ENCODE measurements at regions not wholly inside any gene's neighbourhood (a gene's known extent, or its start where the extent isn't known, plus 50 kb on each side); places are given as distances from the start of the nearest gene placed in this dataset.

DNA sequence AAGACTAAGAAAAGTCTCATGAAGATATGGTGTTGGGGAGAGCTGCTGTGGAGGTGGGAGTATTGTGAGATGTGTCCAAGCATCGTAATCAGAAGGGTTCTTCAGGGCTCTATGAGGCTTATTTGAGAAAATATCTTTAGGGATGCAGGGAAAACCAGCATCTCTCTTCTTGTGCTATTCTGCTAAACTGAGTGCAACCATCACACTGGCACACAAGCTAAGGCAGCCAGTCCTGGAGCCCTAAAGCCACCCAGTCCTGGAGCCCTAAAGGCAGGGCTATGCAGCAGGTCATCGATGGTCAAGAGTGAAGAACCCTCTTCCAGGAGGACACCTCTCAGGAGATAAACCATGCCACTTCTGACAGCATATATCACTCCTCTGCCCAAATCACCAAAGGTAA is 445.2 kb upstream of the MIR17HG start:
- intact Hi-C loops (cut with DNase I), result no loop called here

GRCh38 chr13:90906554-90906953 is 440.9 kb upstream of the MIR17HG start:
- Histone ChIP-seq H3K4me3 (no peak overlapping the region), H3K9me3 (no peaks in the 10 kb centered on the region), H3K27ac (no peak overlapping the region), H3K36me3 (no peaks in the 10 kb centered on the region), H3K4me1 (ENCODE audit: insufficient read depth) (no peaks in the 10 kb centered on the region), H3K27me3 (no peaks in the 10 kb centered on the region)
- WGBS, 3 donors, result 94 to 100% (median 98%) methylated on average over 1 of the region's 1 CpG
- no peak for DNase-seq
- no peak for TF ChIP-seq CTCF (IDR thresholded peaks at IDR 0.05)
- no peak for TF ChIP-seq EP300 (IDR thresholded peaks at IDR 0.05)
- no peak for TF ChIP-seq POLR2A (IDR thresholded peaks at IDR 0.05)
- intact Hi-C loops (cut with DNase I), result no loop called here

More for the DNA sequence above, 445.2 kb upstream of the MIR17HG start:
- Histone ChIP-seq H3K27me3 (no peaks in the 10 kb centered on the region), H3K36me3 (no peaks in the 10 kb centered on the region), H3K4me1 (ENCODE audit: insufficient read depth) (no peaks in the 10 kb centered on the region), H3K9me3 (no peaks in the 10 kb centered on the region), H3K4me3 (no peak overlapping the region), H3K27ac (no peak overlapping the region)
- DNase-seq, result no peak
- WGBS, 3 donors, result 60 to 74% (median 64%) methylated on average over 2 of the region's 2 CpGs
- TF ChIP-seq CTCF (IDR thresholded peaks at IDR 0.05), result no peak
- no peak for TF ChIP-seq POLR2A (IDR thresholded peaks at IDR 0.05)
- no peak for TF ChIP-seq EP300 (IDR thresholded peaks at IDR 0.05)

GRCh38 chr13:90908792-90909191 is 438.7 kb upstream of the MIR17HG start:
- WGBS, 3 donors, result 91 to 97% (median 93%) methylated on average over 2 of the region's 2 CpGs
- intact Hi-C loops (cut with DNase I), result no loop called here
- H3K9me3 ChIP-seq, result no peaks in the 10 kb centered on the region

GRCh38 chr13:90910018-90910639 is 437.4 kb upstream of the MIR17HG start:
- H3K27ac ChIP-seq, result no peak overlapping the region
- WGBS, 3 donors, result 50 to 60% (median 55%) methylated on average over 3 of the region's 3 CpGs
- intact Hi-C loops (cut with DNase I), result no loop called here
- H3K36me3 ChIP-seq, result no peaks in the 10 kb centered on the region
- no peak for TF ChIP-seq CTCF (IDR thresholded peaks at IDR 0.05)
- TF ChIP-seq EP300 (IDR thresholded peaks at IDR 0.05), result no peak
- no peak for TF ChIP-seq POLR2A (IDR thresholded peaks at IDR 0.05)
- H3K4me3 ChIP-seq, result no peak overlapping the region
- DNase-seq, result no peak
- H3K4me1 ChIP-seq (ENCODE audit: insufficient read depth), result no peaks in the 10 kb centered on the region
- H3K9me3 ChIP-seq, result no peaks in the 10 kb centered on the region
- H3K27me3 ChIP-seq, result no peaks in the 10 kb centered on the region

More at GRCh38 chr13:90908792-90909191, 438.7 kb upstream of the MIR17HG start:
- H3K36me3 ChIP-seq, result no peaks in the 10 kb centered on the region
- no peaks in the 10 kb centered on the region for H3K27me3 ChIP-seq
- no peak overlapping the region for H3K4me3 ChIP-seq
- no peak overlapping the region for H3K27ac ChIP-seq
- H3K4me1 ChIP-seq (ENCODE audit: insufficient read depth), result no peaks in the 10 kb centered on the region
- no peak for TF ChIP-seq EP300 (IDR thresholded peaks at IDR 0.05)
- no peak for TF ChIP-seq POLR2A (IDR thresholded peaks at IDR 0.05)
- TF ChIP-seq CTCF (IDR thresholded peaks at IDR 0.05), result no peak
- no peak for DNase-seq

Data from ovary (tissue), 7 donors.